ENCODE measurements at regions not wholly inside any gene's neighbourhood (a gene's known extent, or its start where the extent isn't known, plus 50 kb on each side); places are given as distances from the start of the nearest gene placed in this dataset.

- no peaks in the 10 kb centered on the region for H3K27me3 ChIP-seq (ENCODE audit: insufficient read depth, low read length)
- TF ChIP-seq ZFX (IDR thresholded peaks at IDR 0.05) (no peak), ATF3 (IDR thresholded peaks at IDR 0.05) (no peak), SP1 (IDR thresholded peaks at IDR 0.05; ENCODE audit: low read depth) (no peak), POLR2A (IDR thresholded peaks at IDR 0.05; ENCODE audit: borderline replicate concordance, extremely low read depth, insufficient read depth, insufficient read length) (no peak), EGR1 (IDR thresholded peaks at IDR 0.05; ENCODE audit: low read depth) (no peak), REST (IDR thresholded peaks at IDR 0.05; ENCODE audit: low read depth) (no peak)
- H3K9me2 ChIP-seq (ENCODE audit: insufficient read depth): no peaks in the 10 kb centered on the region
- CTCF ChIA-PET: no interaction called here
- RAD21 ChIA-PET (ENCODE audit: low non-redundant PET in 1 of 2, low total read pairs in 2 of 2, uncharacterized antibody in 2 of 2, unreplicated experiment in 2 of 2): no interaction called here
- H2AFZ ChIP-seq (ENCODE audit: low read depth, low read length, poor library complexity, severe bottlenecking): no peak overlapping the region
- no peak overlapping the region for H3K4me2 ChIP-seq (ENCODE audit: low read length)
- ATAC-seq (no peak), DNase-seq (ENCODE audit: low read depth, low spot score) (no peak)
- H3K9ac ChIP-seq (ENCODE audit: low read length): no peak overlapping the region
- no peak overlapping the region for H3K27ac ChIP-seq (ENCODE audit: low read depth, low read length)
- no peaks in the 10 kb centered on the region for H3K4me1 ChIP-seq (ENCODE audit: control insufficient read depth in 1 of 2, insufficient read depth in 2 of 2, low read length in 2 of 2)
- no peaks in the 10 kb centered on the region for H3K36me3 ChIP-seq (ENCODE audit: control insufficient read depth in 1 of 2, insufficient read depth in 2 of 2, low read length in 2 of 2)
- H3K9me3 ChIP-seq (ENCODE audit: control insufficient read depth in 1 of 2, insufficient read depth in 1 of 2, low read depth in 1 of 2, low read length in 2 of 2): peaks cover 15 to 18% of the 10 kb centered on the region in 2 experiments; a peak in 2 of 4 replicates
- H4K20me1 ChIP-seq (ENCODE audit: insufficient read depth): no peaks in the 10 kb centered on the region
- H3K4me3 ChIP-seq (replicated peaks in 1 of 2; ENCODE audit: low read depth in 1 of 2, low read length in 2 of 2): no peak overlapping the region
- POLR2A ChIA-PET: no interaction called here
- intact Hi-C loops (cut with micrococcal nuclease): no loop called here
- no TSS peak for BruUV-seq (replicated peaks)
- no peaks in the 10 kb centered on the region for H3K79me2 ChIP-seq (ENCODE audit: insufficient read depth, low read length)
Observed at GRCh38 chr15:46768287-46768686, 949.0 kb upstream of the SEMA6D start.

- Histone ChIP-seq H3K27me3 (ENCODE audit: insufficient read depth, low read length) (no peaks in the 10 kb centered on the region), H2AFZ (ENCODE audit: low read depth, low read length, poor library complexity, severe bottlenecking) (no peak overlapping the region), H3K36me3 (ENCODE audit: control insufficient read depth in 1 of 2, insufficient read depth in 2 of 2, low read length in 2 of 2) (no peaks in the 10 kb centered on the region), H3K4me3 (replicated peaks in 1 of 2; ENCODE audit: low read depth in 1 of 2, low read length in 2 of 2) (no peak overlapping the region), H3K4me1 (ENCODE audit: control insufficient read depth in 1 of 2, insufficient read depth in 2 of 2, low read length in 2 of 2) (no peaks in the 10 kb centered on the region), H3K9ac (ENCODE audit: low read length) (no peak overlapping the region), H3K27ac (ENCODE audit: low read depth, low read length) (no peak overlapping the region), H3K9me2 (ENCODE audit: insufficient read depth) (no peaks in the 10 kb centered on the region), H3K9me3 (ENCODE audit: control insufficient read depth in 1 of 2, insufficient read depth in 1 of 2, low read depth in 1 of 2, low read length in 2 of 2) (peaks cover 19 to 31% of the 10 kb centered on the region in 2 experiments; a peak in 3 of 4 replicates), H3K4me2 (ENCODE audit: low read length) (no peak overlapping the region), H4K20me1 (ENCODE audit: insufficient read depth) (no peaks in the 10 kb centered on the region), H3K79me2 (ENCODE audit: insufficient read depth, low read length) (no peaks in the 10 kb centered on the region)
- intact Hi-C loops (cut with micrococcal nuclease): no loop called here
- ATAC-seq (no peak), DNase-seq (ENCODE audit: low read depth, low spot score) (no peak)
- RAD21 ChIA-PET (ENCODE audit: low non-redundant PET in 1 of 2, low total read pairs in 2 of 2, uncharacterized antibody in 2 of 2, unreplicated experiment in 2 of 2): no interaction called here
- POLR2A ChIA-PET: no interaction called here
- CTCF ChIA-PET: no interaction called here
- BruUV-seq (replicated peaks): no TSS peak
- TF ChIP-seq POLR2AphosphoS5 (IDR thresholded peaks at IDR 0.05; ENCODE audit: low read depth, low read length): no peak
- no peak for TF ChIP-seq POLR2A (IDR thresholded peaks at IDR 0.05; ENCODE audit: borderline replicate concordance, extremely low read depth, insufficient read depth, insufficient read length)
- no peak for TF ChIP-seq MAX (IDR thresholded peaks at IDR 0.05)
- TF ChIP-seq FOSL1 (IDR thresholded peaks at IDR 0.05; ENCODE audit: low read depth): no peak
- no peak for TF ChIP-seq CBX3 (IDR thresholded peaks at IDR 0.05; ENCODE audit: low read depth)
- TF ChIP-seq EZH2 (IDR thresholded peaks at IDR 0.05): no peak
- TF ChIP-seq CEBPB (IDR thresholded peaks at IDR 0.05; ENCODE audit: low read depth): no peak
- TF ChIP-seq EGR1 (IDR thresholded peaks at IDR 0.05; ENCODE audit: low read depth): no peak
- TF ChIP-seq SRF (IDR thresholded peaks at IDR 0.05; ENCODE audit: low read depth): no peak
- TF ChIP-seq RAD21 (IDR thresholded peaks at IDR 0.05; ENCODE audit: low read depth): no peak
- TF ChIP-seq YY1 (IDR thresholded peaks at IDR 0.05; ENCODE audit: extremely low read depth, insufficient replicate concordance, low read depth, low read length): no peak
- no peak for TF ChIP-seq SIN3A (IDR thresholded peaks at IDR 0.05; ENCODE audit: low read depth)
- no peak for TF ChIP-seq JUND (IDR thresholded peaks at IDR 0.05)
- TF ChIP-seq, protein P1, sequence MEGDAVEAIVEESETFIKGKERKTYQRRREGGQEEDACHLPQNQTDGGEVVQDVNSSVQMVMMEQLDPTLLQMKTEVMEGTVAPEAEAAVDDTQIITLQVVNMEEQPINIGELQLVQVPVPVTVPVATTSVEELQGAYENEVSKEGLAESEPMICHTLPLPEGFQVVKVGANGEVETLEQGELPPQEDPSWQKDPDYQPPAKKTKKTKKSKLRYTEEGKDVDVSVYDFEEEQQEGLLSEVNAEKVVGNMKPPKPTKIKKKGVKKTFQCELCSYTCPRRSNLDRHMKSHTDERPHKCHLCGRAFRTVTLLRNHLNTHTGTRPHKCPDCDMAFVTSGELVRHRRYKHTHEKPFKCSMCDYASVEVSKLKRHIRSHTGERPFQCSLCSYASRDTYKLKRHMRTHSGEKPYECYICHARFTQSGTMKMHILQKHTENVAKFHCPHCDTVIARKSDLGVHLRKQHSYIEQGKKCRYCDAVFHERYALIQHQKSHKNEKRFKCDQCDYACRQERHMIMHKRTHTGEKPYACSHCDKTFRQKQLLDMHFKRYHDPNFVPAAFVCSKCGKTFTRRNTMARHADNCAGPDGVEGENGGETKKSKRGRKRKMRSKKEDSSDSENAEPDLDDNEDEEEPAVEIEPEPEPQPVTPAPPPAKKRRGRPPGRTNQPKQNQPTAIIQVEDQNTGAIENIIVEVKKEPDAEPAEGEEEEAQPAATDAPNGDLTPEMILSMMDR (IDR thresholded peaks at IDR 0.05 in 2 of 3, conservative IDR thresholded peaks at IDR 0.05 in 1 of 3; ENCODE audit: borderline replicate concordance in 1 of 3, insufficient read depth in 1 of 3, low read depth in 2 of 3, low read length in 2 of 3): no peak
- TF ChIP-seq SP1 (IDR thresholded peaks at IDR 0.05; ENCODE audit: low read depth): no peak
- no peak for TF ChIP-seq ZFX (IDR thresholded peaks at IDR 0.05)
Observed at GRCh38 chr15:46773016-46773415, 944.3 kb upstream of the SEMA6D start.

All from HCT116 (cell line).